ENCODE measurements at regions not wholly inside any gene's neighbourhood (a gene's known extent, or its start where the extent isn't known, plus 50 kb on each side); places are given as distances from the start of the nearest gene placed in this dataset.
"Not testable (repeated sequence)": the region's sequence is repeated elsewhere in the genome, so short reads cannot be mapped to it uniquely, and the experiment has no call there.

GRCh38 chr9:101925498-101925897, 187.1 kb upstream of the GRIN3A start:
- Histone ChIP-seq H2AFZ (ENCODE audit: low read length) (peak overlapping the region; percentile 50; the same call in 1 of the 2 replicates), H3F3A (ENCODE audit: low read depth) (no peaks in the 10 kb centered on the region), H3K4me1 (ENCODE audit: insufficient read depth, low read length, poor library complexity, severe bottlenecking) (peaks cover 15% of the 10 kb centered on the region), H3K4me3 (ENCODE audit: low read length, poor library complexity, severe bottlenecking) (no peak overlapping the region), H3K27me3 (ENCODE audit: insufficient read depth, low read length, poor library complexity, severe bottlenecking) (no peaks in the 10 kb centered on the region), H3K9me3 (ENCODE audit: insufficient read depth, low read depth, low read length) (no peaks in the 10 kb centered on the region), H3K9me2 (replicated peaks; ENCODE audit: low read depth, low read length) (no peaks in the 10 kb centered on the region), H3K4me2 (ENCODE audit: low read depth, low read length, poor library complexity, severe bottlenecking) (peak overlapping the region; percentile 23), H4K20me1 (ENCODE audit: insufficient read depth, low read length, poor library complexity, severe bottlenecking) (no peaks in the 10 kb centered on the region), H3K79me2 (ENCODE audit: insufficient read depth, low read length) (no peaks in the 10 kb centered on the region), H3K9ac (ENCODE audit: low read depth, low read length, poor library complexity, severe bottlenecking) (no peak overlapping the region), H3K36me3 (ENCODE audit: insufficient read depth, low read length) (no peaks in the 10 kb centered on the region)
- TF ChIP-seq, protein P1, sequence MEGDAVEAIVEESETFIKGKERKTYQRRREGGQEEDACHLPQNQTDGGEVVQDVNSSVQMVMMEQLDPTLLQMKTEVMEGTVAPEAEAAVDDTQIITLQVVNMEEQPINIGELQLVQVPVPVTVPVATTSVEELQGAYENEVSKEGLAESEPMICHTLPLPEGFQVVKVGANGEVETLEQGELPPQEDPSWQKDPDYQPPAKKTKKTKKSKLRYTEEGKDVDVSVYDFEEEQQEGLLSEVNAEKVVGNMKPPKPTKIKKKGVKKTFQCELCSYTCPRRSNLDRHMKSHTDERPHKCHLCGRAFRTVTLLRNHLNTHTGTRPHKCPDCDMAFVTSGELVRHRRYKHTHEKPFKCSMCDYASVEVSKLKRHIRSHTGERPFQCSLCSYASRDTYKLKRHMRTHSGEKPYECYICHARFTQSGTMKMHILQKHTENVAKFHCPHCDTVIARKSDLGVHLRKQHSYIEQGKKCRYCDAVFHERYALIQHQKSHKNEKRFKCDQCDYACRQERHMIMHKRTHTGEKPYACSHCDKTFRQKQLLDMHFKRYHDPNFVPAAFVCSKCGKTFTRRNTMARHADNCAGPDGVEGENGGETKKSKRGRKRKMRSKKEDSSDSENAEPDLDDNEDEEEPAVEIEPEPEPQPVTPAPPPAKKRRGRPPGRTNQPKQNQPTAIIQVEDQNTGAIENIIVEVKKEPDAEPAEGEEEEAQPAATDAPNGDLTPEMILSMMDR (conservative IDR thresholded peaks at IDR 0.05; ENCODE audit: low read length): no peak
- no peak for TF ChIP-seq EZH2phosphoT487 (IDR thresholded peaks at IDR 0.05; ENCODE audit: borderline replicate concordance)

- Histone ChIP-seq H3K79me2 (ENCODE audit: insufficient read depth, low read length) (no peaks in the 10 kb centered on the region), H3K9ac (ENCODE audit: low read depth, low read length, poor library complexity, severe bottlenecking) (no peak overlapping the region), H3K9me3 (ENCODE audit: insufficient read depth, low read depth, low read length) (no peaks in the 10 kb centered on the region), H3K4me3 (ENCODE audit: low read length, poor library complexity, severe bottlenecking) (no peak overlapping the region), H3K36me3 (ENCODE audit: insufficient read depth, low read length) (no peaks in the 10 kb centered on the region), H3K9me2 (replicated peaks; ENCODE audit: low read depth, low read length) (no peaks in the 10 kb centered on the region), H3F3A (ENCODE audit: low read depth) (no peaks in the 10 kb centered on the region), H3K4me1 (ENCODE audit: insufficient read depth, low read length, poor library complexity, severe bottlenecking) (peaks cover 15% of the 10 kb centered on the region), H3K4me2 (ENCODE audit: low read depth, low read length, poor library complexity, severe bottlenecking) (no peak overlapping the region), H4K20me1 (ENCODE audit: insufficient read depth, low read length, poor library complexity, severe bottlenecking) (no peaks in the 10 kb centered on the region), H3K27me3 (ENCODE audit: insufficient read depth, low read length, poor library complexity, severe bottlenecking) (no peaks in the 10 kb centered on the region), H2AFZ (ENCODE audit: low read length) (no peak overlapping the region)
- no peak for TF ChIP-seq EZH2phosphoT487 (IDR thresholded peaks at IDR 0.05; ENCODE audit: borderline replicate concordance)
- TF ChIP-seq, protein P1 (conservative IDR thresholded peaks at IDR 0.05; ENCODE audit: low read length): no peak
Observed at GRCh38 chr9:101923451-101923850, 185.0 kb upstream of the GRIN3A start.

DNA sequence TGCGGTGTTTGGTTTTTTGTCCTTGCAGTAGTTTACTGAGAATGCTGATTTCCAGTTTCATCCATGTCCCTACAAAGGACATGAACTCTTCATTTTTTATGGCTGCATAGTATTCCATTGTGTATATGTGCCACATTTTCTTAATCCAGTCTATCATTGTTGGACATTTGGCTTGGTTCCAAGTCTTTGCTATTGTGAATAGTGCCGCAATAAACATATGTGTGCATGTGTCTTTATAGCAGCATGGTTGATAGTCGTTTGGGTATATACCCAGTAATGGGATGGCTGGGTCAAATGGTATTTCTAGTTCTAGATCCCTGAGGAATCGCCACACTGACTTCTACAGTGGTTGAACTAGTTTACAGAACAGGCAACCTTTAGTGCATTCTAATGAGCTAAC, 178.5 kb upstream of the GRIN3A start:
- not testable (repeated sequence) for H4K20me1 ChIP-seq (ENCODE audit: insufficient read depth, low read length, poor library complexity, severe bottlenecking); H3K9me3 ChIP-seq (ENCODE audit: insufficient read depth, low read depth, low read length); H3K27me3 ChIP-seq (ENCODE audit: insufficient read depth, low read length, poor library complexity, severe bottlenecking); H3K79me2 ChIP-seq (ENCODE audit: insufficient read depth, low read length); H3K9me2 ChIP-seq (replicated peaks; ENCODE audit: low read depth, low read length); H3K4me2 ChIP-seq (ENCODE audit: low read depth, low read length, poor library complexity, severe bottlenecking); H2AFZ ChIP-seq (ENCODE audit: low read length); H3K9ac ChIP-seq (ENCODE audit: low read depth, low read length, poor library complexity, severe bottlenecking); H3K4me1 ChIP-seq (ENCODE audit: insufficient read depth, low read length, poor library complexity, severe bottlenecking); H3K36me3 ChIP-seq (ENCODE audit: insufficient read depth, low read length); H3F3A ChIP-seq (ENCODE audit: low read depth); H3K4me3 ChIP-seq (ENCODE audit: low read length, poor library complexity, severe bottlenecking)

DNA sequence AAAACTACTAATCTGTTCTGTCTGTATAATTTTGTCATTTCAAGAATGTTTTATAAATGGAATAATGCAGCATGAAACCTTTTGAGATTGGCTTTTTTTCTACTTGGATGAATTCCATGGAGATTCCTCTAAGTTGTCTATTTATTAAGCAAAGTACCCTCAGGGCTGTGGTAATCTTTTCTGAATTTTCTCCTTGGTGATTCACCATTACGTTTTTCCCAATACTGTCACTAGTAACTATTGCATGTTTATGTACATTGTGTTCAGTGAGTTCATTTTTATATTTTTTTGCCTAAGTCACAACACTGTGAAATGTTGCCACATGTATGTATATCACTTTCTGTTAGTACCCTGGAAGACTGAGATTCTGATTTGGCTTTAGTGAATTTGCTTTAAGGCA, 177.0 kb upstream of the GRIN3A start:
- H3K36me3 ChIP-seq (ENCODE audit: insufficient read depth, low read length): no peaks in the 10 kb centered on the region
- peaks cover 8% of the 10 kb centered on the region for H3K4me1 ChIP-seq (ENCODE audit: insufficient read depth, low read length, poor library complexity, severe bottlenecking)
- no peak overlapping the region for H3K9ac ChIP-seq (ENCODE audit: low read depth, low read length, poor library complexity, severe bottlenecking)
- no peaks in the 10 kb centered on the region for H4K20me1 ChIP-seq (ENCODE audit: insufficient read depth, low read length, poor library complexity, severe bottlenecking)
- no peaks in the 10 kb centered on the region for H3K79me2 ChIP-seq (ENCODE audit: insufficient read depth, low read length)
- no peaks in the 10 kb centered on the region for H3F3A ChIP-seq (ENCODE audit: low read depth)
- no peaks in the 10 kb centered on the region for H3K27me3 ChIP-seq (ENCODE audit: insufficient read depth, low read length, poor library complexity, severe bottlenecking)
- H3K4me2 ChIP-seq (ENCODE audit: low read depth, low read length, poor library complexity, severe bottlenecking): no peak overlapping the region
- no peak overlapping the region for H3K4me3 ChIP-seq (ENCODE audit: low read length, poor library complexity, severe bottlenecking)
- H3K9me3 ChIP-seq (ENCODE audit: insufficient read depth, low read depth, low read length): no peaks in the 10 kb centered on the region
- no peak overlapping the region for H2AFZ ChIP-seq (ENCODE audit: low read length)
- H3K9me2 ChIP-seq (replicated peaks; ENCODE audit: low read depth, low read length): no peaks in the 10 kb centered on the region
- TF ChIP-seq, protein P1 (conservative IDR thresholded peaks at IDR 0.05; ENCODE audit: low read length): no peak
- no peak for TF ChIP-seq EZH2phosphoT487 (IDR thresholded peaks at IDR 0.05; ENCODE audit: borderline replicate concordance)
